OCI-LY3 (cell line): ENCODE measurements at regions not wholly inside any gene's neighbourhood (a gene's known extent, or its start where the extent isn't known, plus 50 kb on each side); places are given as distances from the start of the nearest gene placed in this dataset.

Experiments
- H2AFZ ChIP-seq: fragments of 200-600, 300-600 bp; shearing (Covaris generic); 2 replicates; pipeline ENCODE4 v1.6.0; 2014; ENCODE audit warnings: antibody characterized with exemption, low read depth, low read length
- H3K27ac ChIP-seq: fragments of 200-600, 300-600 bp; sonication (generic); 2 replicates; pipeline ENCODE4 v1.5.1; 2014; ENCODE audit warnings: mild to moderate bottlenecking, low read length, moderate library complexity, mixed read lengths
- H3K27me3 ChIP-seq: fragments of 200-600, 300-600 bp; sonication (generic); 2 replicates; pipeline ENCODE4 v1.6.1; 2014; ENCODE audit warnings: low read depth, low read length, mixed read lengths
- H3K36me3 ChIP-seq: fragments of 200-600, 300-600 bp; sonication (generic); replicated peaks from 2 replicates; pipeline ENCODE3; 2014; ENCODE audit warnings: low read depth, low read length, mixed read lengths
- H3K4me1 ChIP-seq: fragments of 300-600, 200-600 bp; sonication (generic); 2 replicates; pipeline ENCODE4 v1.6.1; 2014; ENCODE audit warnings: low read length, mixed read lengths
- H3K4me2 ChIP-seq: fragments of 200-600, 300-600 bp; sonication (generic); 2 replicates; pipeline ENCODE4 v1.6.1; 2014; ENCODE audit warnings: low read length, mixed read lengths
- H3K4me3 ChIP-seq: fragments of 300-600, 200-600 bp; sonication (generic); 2 replicates; pipeline ENCODE4 v1.5.1; 2014; ENCODE audit warnings: antibody characterized with exemption, mild to moderate bottlenecking, low read length, moderate library complexity
- H3K79me2 ChIP-seq: fragments of 300-600, 200-600 bp; shearing (Covaris generic); 2 replicates; pipeline ENCODE4 v1.6.1; 2014; ENCODE audit warnings: mild to moderate bottlenecking, low read length, mixed read lengths
- H3K9ac ChIP-seq: fragments of 300-600, 200-600 bp; shearing (Covaris generic); 2 replicates; pipeline ENCODE4 v1.6.0; 2014; ENCODE audit warnings: mild to moderate bottlenecking, low read length, moderate library complexity
- H3K9me3 ChIP-seq: fragments of 200-600, 300-600 bp; shearing (Covaris generic); 2 replicates; pipeline ENCODE4 v1.6.1; 2014; ENCODE audit warnings: low read length, mixed read lengths; ENCODE audit not compliant: insufficient read depth
- H4K20me1 ChIP-seq: fragments of 200-600, 300-600 bp; sonication (generic); 2 replicates; pipeline ENCODE4 v1.6.1; 2016; ENCODE audit warnings: low read length, mixed read lengths; ENCODE audit not compliant: insufficient read depth
- CTCF ChIP-seq: fragments of 200-600, 300-600 bp; sonication (generic); IDR thresholded peaks from 2 replicates; pipeline ENCODE4 v1.5.1; 2014; ENCODE audit warnings: antibody characterized with exemption, low read length, low read depth
- EZH2phosphoT487 ChIP-seq: fragments of 200-600 bp; shearing (Covaris generic); IDR thresholded peaks from 2 replicates; pipeline ENCODE4 v1.6.1; 2018; ENCODE audit warnings: antibody characterized with exemption, mixed run types, low read depth

GRCh38 chr18:22343613-22344012 lies 74.1 kb downstream of the CTAGE1 start:
- Histone ChIP-seq H3K79me2 (no peaks in the 10 kb centered on the region), H3K9me3 (no peaks in the 10 kb centered on the region), H3K9ac (no peak overlapping the region), H4K20me1 (no peaks in the 10 kb centered on the region), H2AFZ (no peak overlapping the region), H3K4me3 (no peak overlapping the region), H3K4me2 (no peak overlapping the region), H3K27me3 (no peaks in the 10 kb centered on the region), H3K4me1 (no peaks in the 10 kb centered on the region), H3K27ac (no peak overlapping the region), H3K36me3 (no peaks in the 10 kb centered on the region)
- no peak for TF ChIP-seq EZH2phosphoT487
- TF ChIP-seq CTCF: no peak

DNA sequence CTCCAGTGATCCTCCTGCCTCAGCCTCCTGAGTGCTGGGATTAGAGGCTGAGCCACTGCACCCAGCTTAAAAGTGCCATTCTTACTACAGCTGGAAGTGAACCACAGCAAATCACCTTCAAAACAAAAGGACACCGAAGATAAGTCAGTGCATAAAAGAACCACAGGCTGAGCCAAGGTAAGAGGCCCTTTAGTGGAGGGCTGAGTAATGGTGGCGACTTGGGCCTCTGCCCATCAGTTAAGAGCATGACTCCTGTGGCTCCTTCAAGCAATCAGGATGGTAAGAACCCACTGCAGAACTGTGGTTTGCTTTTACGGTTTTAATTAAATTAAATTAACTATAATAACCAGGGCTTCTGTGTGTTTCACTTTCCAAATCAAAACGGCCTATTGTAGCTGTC lies 75.1 kb downstream of the CTAGE1 start:
- H3K27me3 ChIP-seq: no peaks in the 10 kb centered on the region
- H4K20me1 ChIP-seq: no peaks in the 10 kb centered on the region
- H3K79me2 ChIP-seq: no peaks in the 10 kb centered on the region
- no peak overlapping the region for H3K9ac ChIP-seq
- no peaks in the 10 kb centered on the region for H3K36me3 ChIP-seq
- no peak overlapping the region for H3K4me2 ChIP-seq
- no peaks in the 10 kb centered on the region for H3K9me3 ChIP-seq
- H2AFZ ChIP-seq: no peak overlapping the region
- H3K27ac ChIP-seq: no peak overlapping the region
- no peaks in the 10 kb centered on the region for H3K4me1 ChIP-seq
- no peak for TF ChIP-seq EZH2phosphoT487
- no peak overlapping the region for H3K4me3 ChIP-seq

DNA sequence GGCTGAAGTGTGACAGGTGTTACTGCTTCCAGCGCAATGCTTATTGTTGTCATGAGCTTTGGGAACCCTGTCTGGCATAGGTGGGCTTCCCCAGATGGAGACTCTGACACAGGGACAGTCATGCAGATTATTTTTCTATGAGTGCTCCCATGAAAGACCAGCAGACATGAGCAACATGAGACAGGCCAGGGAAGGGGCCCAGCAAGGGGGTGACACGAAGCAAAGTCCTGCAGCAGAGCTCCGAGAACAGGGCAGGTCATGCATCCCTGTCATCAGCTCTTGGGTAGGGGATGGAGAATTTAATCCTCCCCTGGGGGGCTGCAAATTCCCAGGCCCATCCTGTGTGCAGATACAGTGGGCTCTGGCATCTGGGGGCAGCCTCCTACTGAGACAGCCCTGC lies 77.4 kb downstream of the CTAGE1 start:
- Histone ChIP-seq H3K9ac (no peak overlapping the region), H3K79me2 (no peaks in the 10 kb centered on the region), H3K9me3 (no peaks in the 10 kb centered on the region), H3K36me3 (no peaks in the 10 kb centered on the region), H4K20me1 (no peaks in the 10 kb centered on the region), H3K4me3 (no peak overlapping the region), H3K4me2 (no peak overlapping the region), H2AFZ (no peak overlapping the region), H3K27me3 (no peaks in the 10 kb centered on the region), H3K4me1 (no peaks in the 10 kb centered on the region), H3K27ac (no peak overlapping the region)
- TF ChIP-seq CTCF (no peak), EZH2phosphoT487 (no peak)

DNA sequence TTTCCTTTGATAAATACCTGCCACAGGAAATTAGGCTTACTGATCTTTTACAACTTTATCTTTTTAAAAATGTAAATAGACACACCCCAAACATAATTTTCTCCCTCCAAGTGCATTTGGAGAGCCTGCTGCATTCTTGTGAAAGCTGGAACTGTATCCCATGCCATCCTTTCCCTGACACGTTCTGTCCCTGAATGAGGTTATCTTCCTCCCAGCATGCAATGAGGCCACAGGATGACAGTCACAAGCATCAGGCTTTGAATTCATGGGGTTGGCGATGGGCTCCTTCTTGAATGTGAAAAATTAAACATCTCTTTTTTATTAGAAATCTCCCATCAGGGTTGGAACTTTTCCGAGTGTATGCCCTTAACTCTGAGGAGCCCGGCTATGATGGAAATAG lies 77.8 kb downstream of the CTAGE1 start:
- no peaks in the 10 kb centered on the region for H3K9me3 ChIP-seq
- no peaks in the 10 kb centered on the region for H3K36me3 ChIP-seq
- no peaks in the 10 kb centered on the region for H3K4me1 ChIP-seq
- H3K4me3 ChIP-seq: no peak overlapping the region
- H3K79me2 ChIP-seq: no peaks in the 10 kb centered on the region
- no peak overlapping the region for H3K4me2 ChIP-seq
- no peak overlapping the region for H3K27ac ChIP-seq
- H3K9ac ChIP-seq: no peak overlapping the region
- H3K27me3 ChIP-seq: no peaks in the 10 kb centered on the region
- H4K20me1 ChIP-seq: no peaks in the 10 kb centered on the region
- no peak overlapping the region for H2AFZ ChIP-seq
- TF ChIP-seq CTCF: no peak
- no peak for TF ChIP-seq EZH2phosphoT487

GRCh38 chr18:22337833-22338232 lies 79.9 kb downstream of the CTAGE1 start:
- H3K27ac ChIP-seq: no peak overlapping the region
- H3K4me2 ChIP-seq: no peak overlapping the region
- no peaks in the 10 kb centered on the region for H3K9me3 ChIP-seq
- no peak overlapping the region for H3K9ac ChIP-seq
- H3K79me2 ChIP-seq: no peaks in the 10 kb centered on the region
- H3K4me1 ChIP-seq: no peaks in the 10 kb centered on the region
- H4K20me1 ChIP-seq: no peaks in the 10 kb centered on the region
- no peak for TF ChIP-seq EZH2phosphoT487
- TF ChIP-seq CTCF: no peak
- no peaks in the 10 kb centered on the region for H3K27me3 ChIP-seq
- no peak overlapping the region for H2AFZ ChIP-seq
- no peak overlapping the region for H3K4me3 ChIP-seq
- no peaks in the 10 kb centered on the region for H3K36me3 ChIP-seq
